HL-60 (cell line): ENCODE measurements at regions not wholly inside any gene's neighbourhood (a gene's known extent, or its start where the extent isn't known, plus 50 kb on each side); places are given as distances from the start of the nearest gene placed in this dataset.

Experiments
- DNase-seq, 2 experiments: peaks; one replicate each; pipeline ENCODE4 v3.0.0-alpha.2; 2010 to 2020; ENCODE audit warnings: low read depth in 1 of 2, low spot score in 1 of 2
- H3K27ac ChIP-seq: fragments of 250-450 bp; sonication (Bioruptor Pico); replicated peaks from 2 replicates; pipeline ENCODE4 v1.5.1; 2020; ENCODE audit warnings: mild to moderate bottlenecking, moderate library complexity
- H3K27me3 ChIP-seq: fragments of 250-450 bp; sonication (Bioruptor Pico); 2 replicates; pipeline ENCODE4 v1.5.1; 2021; ENCODE audit warnings: mild to moderate bottlenecking, moderate library complexity; ENCODE audit not compliant: insufficient read depth, poor library complexity, severe bottlenecking
- H3K4me3 ChIP-seq: replicated peaks from 2 replicates; pipeline ENCODE4 v1.5.1; 2011; ENCODE audit warnings: mild to moderate bottlenecking, control low read depth, low read length; ENCODE audit not compliant: insufficient read depth
- GABPA ChIP-seq: IDR thresholded peaks from 2 replicates; pipeline ENCODE4 v1.6.1; 2012; ENCODE audit warnings: low read depth
- POLR2AphosphoS5 ChIP-seq: IDR thresholded peaks from 2 replicates; pipeline ENCODE4 v1.6.1; 2012; ENCODE audit warnings: low read depth
- REST ChIP-seq: IDR thresholded peaks from 2 replicates; pipeline ENCODE4 v1.6.1; 2012; ENCODE audit warnings: low read depth; ENCODE audit not compliant: insufficient replicate concordance
- SPI1 ChIP-seq: IDR thresholded peaks from 2 replicates; pipeline ENCODE4 v1.6.1; 2012; ENCODE audit warnings: low read depth, mild to moderate bottlenecking, borderline replicate concordance
- TF ChIP-seq, protein P1 (sequence below): IDR thresholded peaks from one replicate; pipeline ENCODE4 v1.5.1; 2011; ENCODE audit warnings: low read length, control low read depth, inconsistent platforms; ENCODE audit not compliant: insufficient read depth

DNA sequence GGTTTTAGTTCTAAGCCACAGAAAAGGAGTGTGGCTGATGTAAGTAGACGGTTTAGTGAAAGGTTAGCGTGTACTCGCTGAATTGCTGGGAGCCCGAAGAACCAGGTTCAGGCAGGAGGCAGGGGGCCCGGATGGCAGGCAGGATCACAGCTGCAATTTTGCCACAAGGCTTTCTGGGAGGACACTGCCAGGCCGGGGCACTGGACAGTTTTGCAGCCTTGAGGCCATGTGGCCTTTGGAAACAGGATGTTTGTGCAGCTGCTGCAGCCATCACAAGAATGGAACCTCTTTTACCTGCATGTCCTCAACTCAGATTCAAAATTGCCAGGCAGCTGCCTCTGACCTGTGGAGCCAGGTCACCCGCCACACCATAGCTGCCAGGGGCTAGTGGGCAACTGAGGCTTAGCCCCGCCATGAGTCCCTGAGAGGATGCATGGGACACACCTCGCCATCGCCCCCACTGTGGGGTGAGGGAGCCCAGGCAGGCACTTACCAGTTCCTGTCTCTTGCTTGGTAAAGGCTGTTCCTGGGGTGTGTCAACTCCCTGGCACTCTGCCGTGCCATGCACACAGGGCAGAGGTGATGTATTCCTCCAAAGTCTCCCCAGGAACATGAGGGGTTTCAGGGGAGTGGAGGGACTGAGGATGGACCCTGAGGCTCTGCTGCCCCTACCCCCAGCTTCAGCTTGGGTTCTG lies 188.6 kb downstream of the RPS24 start:
- Histone ChIP-seq H3K27me3 (no peaks in the 10 kb centered on the region), H3K4me3 (no peak overlapping the region), H3K27ac (no peak overlapping the region)
- TF ChIP-seq POLR2AphosphoS5 (no peak), SPI1 (no peak), REST (no peak), GABPA (no peak)
- TF ChIP-seq, protein P1, sequence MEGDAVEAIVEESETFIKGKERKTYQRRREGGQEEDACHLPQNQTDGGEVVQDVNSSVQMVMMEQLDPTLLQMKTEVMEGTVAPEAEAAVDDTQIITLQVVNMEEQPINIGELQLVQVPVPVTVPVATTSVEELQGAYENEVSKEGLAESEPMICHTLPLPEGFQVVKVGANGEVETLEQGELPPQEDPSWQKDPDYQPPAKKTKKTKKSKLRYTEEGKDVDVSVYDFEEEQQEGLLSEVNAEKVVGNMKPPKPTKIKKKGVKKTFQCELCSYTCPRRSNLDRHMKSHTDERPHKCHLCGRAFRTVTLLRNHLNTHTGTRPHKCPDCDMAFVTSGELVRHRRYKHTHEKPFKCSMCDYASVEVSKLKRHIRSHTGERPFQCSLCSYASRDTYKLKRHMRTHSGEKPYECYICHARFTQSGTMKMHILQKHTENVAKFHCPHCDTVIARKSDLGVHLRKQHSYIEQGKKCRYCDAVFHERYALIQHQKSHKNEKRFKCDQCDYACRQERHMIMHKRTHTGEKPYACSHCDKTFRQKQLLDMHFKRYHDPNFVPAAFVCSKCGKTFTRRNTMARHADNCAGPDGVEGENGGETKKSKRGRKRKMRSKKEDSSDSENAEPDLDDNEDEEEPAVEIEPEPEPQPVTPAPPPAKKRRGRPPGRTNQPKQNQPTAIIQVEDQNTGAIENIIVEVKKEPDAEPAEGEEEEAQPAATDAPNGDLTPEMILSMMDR = no peak
- no peak for DNase-seq

DNA sequence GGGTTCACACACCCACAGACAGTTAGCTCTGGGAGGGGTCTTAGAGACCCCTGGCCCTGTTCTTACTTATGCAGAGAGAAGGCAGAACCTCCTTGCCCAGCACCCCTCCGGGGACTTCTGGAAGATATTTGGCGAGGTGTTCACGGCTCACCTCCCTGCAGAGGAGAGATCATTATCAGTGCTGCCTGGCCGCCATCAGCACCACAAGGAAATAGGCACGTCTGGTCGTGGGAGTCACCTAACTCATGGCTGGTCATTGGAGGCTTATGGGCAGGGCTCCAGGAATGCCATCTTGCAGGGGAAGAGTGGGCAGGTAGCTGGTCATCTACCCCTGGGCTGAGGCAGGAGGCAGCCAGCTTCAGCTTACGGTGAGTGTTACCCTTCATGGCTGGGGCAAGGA lies 189.4 kb downstream of the RPS24 start:
- DNase-seq = no peak
- H3K4me3 ChIP-seq = no peak overlapping the region
- H3K27ac ChIP-seq = no peak overlapping the region
- H3K27me3 ChIP-seq = no peaks in the 10 kb centered on the region
- no peak for TF ChIP-seq GABPA
- no peak for TF ChIP-seq REST
- TF ChIP-seq POLR2AphosphoS5 = no peak
- TF ChIP-seq, protein P1 = no peak
- TF ChIP-seq SPI1 = no peak

DNA sequence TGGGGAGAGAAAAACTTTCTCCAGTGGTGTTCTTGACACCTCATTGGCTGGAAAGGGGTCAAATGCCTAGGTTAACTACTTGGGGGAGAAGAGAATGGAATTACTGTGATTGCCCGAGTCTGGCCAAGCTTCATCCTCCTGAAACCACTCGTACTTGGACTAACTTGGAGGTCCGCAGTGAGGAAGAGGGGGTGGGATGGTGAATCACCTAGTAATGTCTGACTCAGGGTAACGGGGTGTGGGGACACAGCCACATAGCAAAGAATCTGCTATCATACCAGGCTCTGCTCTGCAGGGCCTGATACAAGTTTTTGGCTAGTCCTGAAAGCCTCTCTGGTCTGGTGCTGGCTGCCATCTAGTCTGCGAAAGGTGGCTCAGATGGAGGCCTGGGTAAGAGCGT lies 190.9 kb downstream of the RPS24 start:
- Histone ChIP-seq H3K4me3 (no peak overlapping the region), H3K27me3 (no peaks in the 10 kb centered on the region), H3K27ac (no peak overlapping the region)
- TF ChIP-seq SPI1 = no peak
- no peak for TF ChIP-seq POLR2AphosphoS5
- TF ChIP-seq, protein P1 = no peak
- no peak for TF ChIP-seq GABPA
- TF ChIP-seq REST = no peak
- no peak for DNase-seq
